GM23338 (cell line): ENCODE measurements at regions not wholly inside any gene's neighbourhood (a gene's known extent, or its start where the extent isn't known, plus 50 kb on each side); places are given as distances from the start of the nearest gene placed in this dataset.

Source experiments
- ATAC-seq: fragments of 200-7000 bp; cut with Tn5 transposase; 3 replicates; pipeline ENCODE4 v1.9.1; 2020
- DNase-seq: peaks from one replicate; pipeline ENCODE4 v3.0.0-alpha.2; 2015; ENCODE audit warnings: low spot score
- H2AFZ ChIP-seq: fragments of 200-600 bp; sonication (generic); 2 replicates; pipeline ENCODE4 v1.8.0; 2016; ENCODE audit warnings: antibody characterized with exemption, mild to moderate bottlenecking, moderate library complexity
- H3F3A ChIP-seq: fragments of 200-600 bp; sonication (generic); replicated peaks from 2 replicates; pipeline ENCODE4 v1.8.0; 2017; ENCODE audit warnings: antibody characterized with exemption, mixed run types, low read depth
- H3K27ac ChIP-seq: fragments of 200-600 bp; sonication (generic); 2 replicates; pipeline ENCODE4 v1.6.1; 2016; ENCODE audit warnings: low read depth
- H3K27me3 ChIP-seq: fragments of 200-600 bp; sonication (generic); 2 replicates; pipeline ENCODE4 v1.8.0; 2016; ENCODE audit warnings: mild to moderate bottlenecking, mixed run types, moderate library complexity; ENCODE audit not compliant: insufficient read depth
- H3K36me3 ChIP-seq: fragments of 200-600 bp; sonication (generic); 2 replicates; pipeline ENCODE4 v1.8.0; 2016; ENCODE audit warnings: mild to moderate bottlenecking; ENCODE audit not compliant: insufficient read depth
- H3K4me1 ChIP-seq: fragments of 200-600 bp; sonication (generic); 2 replicates; pipeline ENCODE4 v1.8.0; 2016; ENCODE audit warnings: mild to moderate bottlenecking, moderate library complexity; ENCODE audit not compliant: insufficient read depth
- H3K4me2 ChIP-seq: fragments of 200-600 bp; sonication (generic); 2 replicates; pipeline ENCODE4 v1.7.1; 2017; ENCODE audit warnings: mixed run types
- H3K4me3 ChIP-seq: fragments of 200-600 bp; sonication (generic); 2 replicates; pipeline ENCODE4 v1.6.1; 2016; ENCODE audit warnings: mixed run types
- H3K79me2 ChIP-seq: fragments of 200-600 bp; sonication (generic); replicated peaks from 2 replicates; pipeline ENCODE4 v1.8.0; 2017; ENCODE audit warnings: mild to moderate bottlenecking; ENCODE audit not compliant: insufficient read depth
- H3K9me2 ChIP-seq: fragments of 200-600 bp; sonication (generic); 2 replicates; pipeline ENCODE4 v1.8.0; 2017; ENCODE audit not compliant: insufficient read depth
- H4K20me1 ChIP-seq: fragments of 200-600 bp; sonication (generic); replicated peaks from 2 replicates; pipeline ENCODE4 v1.8.0; 2017; ENCODE audit warnings: mild to moderate bottlenecking; ENCODE audit not compliant: insufficient read depth
- H3K27ac Mint-ChIP-seq: 2 replicates; pipeline ENCODE4 v1.8.0; 2020; ENCODE audit warnings: inconsistent platforms, mild to moderate bottlenecking, moderate library complexity, mixed read lengths
- H3K27me3 Mint-ChIP-seq: 3 replicates; pipeline ENCODE4 v1.8.0; 2022; ENCODE audit warnings: low read depth, mild to moderate bottlenecking, moderate library complexity, mixed read lengths, inconsistent platforms; ENCODE audit not compliant: insufficient read depth, poor library complexity
- H3K36me3 Mint-ChIP-seq: 3 replicates; pipeline ENCODE4 v1.8.0; 2021; ENCODE audit warnings: low read depth, mild to moderate bottlenecking, inconsistent platforms, moderate library complexity, mixed read lengths
- H3K4me1 Mint-ChIP-seq: 3 replicates; pipeline ENCODE4 v1.8.0; 2020; ENCODE audit warnings: mild to moderate bottlenecking, inconsistent platforms, mixed read lengths
- H3K4me3 Mint-ChIP-seq: 3 replicates; pipeline ENCODE4 v1.8.0; 2021; ENCODE audit warnings: moderate library complexity, mild to moderate bottlenecking, inconsistent platforms, mixed read lengths
- H3K9me3 Mint-ChIP-seq: 3 replicates; pipeline ENCODE4 v1.8.0; 2020; ENCODE audit warnings: moderate library complexity, mild to moderate bottlenecking, inconsistent platforms, mixed read lengths
- CREB1 ChIP-seq: fragments of 250-450 bp; sonication (Bioruptor Pico); IDR thresholded peaks from 2 replicates; pipeline ENCODE4 v1.5.0; 2020; ENCODE audit warnings: low read depth, mild to moderate bottlenecking, moderate library complexity
- ETS1 ChIP-seq: IDR thresholded peaks from 2 replicates; pipeline ENCODE4 v1.6.1; 2016; ENCODE audit warnings: antibody characterized with exemption
- EZH2 ChIP-seq: fragments of 200-600 bp; sonication (generic); IDR thresholded peaks from one replicate; pipeline ENCODE4 v1.8.0; 2017; ENCODE audit warnings: antibody characterized with exemption, mild to moderate bottlenecking, low read depth; ENCODE audit not compliant: unreplicated experiment
- EZH2phosphoT487 ChIP-seq: fragments of 200-600 bp; sonication (generic); IDR thresholded peaks from one replicate; pipeline ENCODE4 v1.8.1; 2018; ENCODE audit warnings: antibody characterized with exemption; ENCODE audit not compliant: unreplicated experiment
- JUNB ChIP-seq: IDR thresholded peaks from one replicate; pipeline ENCODE4 v1.6.1; 2016; ENCODE audit warnings: antibody characterized with exemption; ENCODE audit not compliant: unreplicated experiment
- NANOG ChIP-seq: IDR thresholded peaks from 2 replicates; pipeline ENCODE4 v1.6.1; 2016; ENCODE audit warnings: antibody characterized with exemption, borderline replicate concordance
- POLR2AphosphoS5 ChIP-seq: IDR thresholded peaks from 2 replicates; pipeline ENCODE4 v1.6.1; 2016; ENCODE audit warnings: antibody characterized with exemption, low read depth
- STAT1 ChIP-seq: IDR thresholded peaks from one replicate; pipeline ENCODE4 v1.6.1; 2016; ENCODE audit warnings: antibody characterized with exemption; ENCODE audit not compliant: unreplicated experiment
- ZNF114 ChIP-seq: fragments of 250-450 bp; sonication (Bioruptor Pico); IDR thresholded peaks from 2 replicates; pipeline ENCODE4 v1.5.0; 2020; ENCODE audit warnings: mild to moderate bottlenecking, moderate library complexity
- ZNF331 ChIP-seq: fragments of 250-450 bp; sonication (Bioruptor Pico); IDR thresholded peaks from 2 replicates; pipeline ENCODE4 v1.5.0; 2020; ENCODE audit warnings: low read depth, mild to moderate bottlenecking, moderate library complexity
- ZNF462 ChIP-seq: fragments of 250-450 bp; sonication (Bioruptor Pico); IDR thresholded peaks from 2 replicates; pipeline ENCODE4 v1.5.0; 2020; ENCODE audit warnings: mild to moderate bottlenecking, moderate library complexity
- TF ChIP-seq, protein P1 (sequence below): IDR thresholded peaks from one replicate; pipeline ENCODE4 v1.6.1; 2018; ENCODE audit warnings: antibody characterized with exemption; ENCODE audit not compliant: unreplicated experiment
- TF ChIP-seq, protein P2 (sequence below), 2 experiments: fragments of 200-600 bp in 1 of 2; sonication (generic) in 1 of 2; conservative IDR thresholded peaks; 2 replicates each; pipeline versions ENCODE4 v1.5.1 to v1.6.1; 2016 to 2017; ENCODE audit warnings: antibody characterized with exemption in 2 of 2, low read depth in 2 of 2, mild to moderate bottlenecking in 2 of 2, moderate library complexity in 1 of 2

DNA sequence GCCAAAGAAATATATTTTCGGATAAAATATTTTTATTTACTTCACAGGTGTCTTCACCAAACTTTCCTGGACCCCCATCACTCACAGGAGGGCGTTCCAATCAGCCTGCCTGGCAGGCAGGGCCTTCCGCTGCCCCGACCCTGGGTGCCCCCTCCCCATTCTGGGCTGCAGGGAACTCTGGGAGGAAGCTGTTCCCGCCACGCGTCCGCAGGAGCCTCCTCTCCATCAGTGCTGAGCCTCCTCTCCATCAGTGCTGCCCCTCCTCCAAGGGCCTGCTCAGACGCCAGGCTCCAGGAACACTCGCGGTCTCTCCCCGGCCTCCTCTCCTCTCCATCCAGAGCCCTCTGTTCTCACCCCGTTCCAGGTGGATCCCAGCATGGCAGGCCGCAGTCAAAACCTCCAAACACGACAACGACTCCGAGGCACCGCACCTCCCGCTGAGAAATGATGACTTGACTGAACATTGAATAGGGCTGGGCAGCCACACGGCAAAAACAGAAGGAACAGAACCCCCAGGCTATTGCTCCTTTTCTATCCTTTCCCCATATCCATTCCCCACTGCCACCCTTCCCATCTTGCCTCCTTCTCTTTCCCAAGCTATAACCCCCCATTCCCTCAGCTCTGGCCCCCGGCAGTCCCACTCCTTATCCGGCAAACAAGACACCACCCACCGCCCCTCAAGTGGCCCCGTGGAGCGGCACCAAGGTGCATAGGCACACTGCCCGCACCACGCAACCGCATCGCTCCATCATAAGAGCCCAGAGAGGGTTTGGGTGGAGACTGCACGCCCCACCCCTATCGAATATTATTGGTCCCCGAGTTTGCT lies 268.6 kb upstream of the RAB6C start:
- Histone ChIP-seq H3K79me2 (no peaks in the 10 kb centered on the region), H3K4me1 (peaks cover 3% of the 10 kb centered on the region; the same call in 1 of the 2 replicates), H4K20me1 (no peaks in the 10 kb centered on the region), H3K27ac (no peak overlapping the region), H3K4me2 (no peak overlapping the region), H2AFZ (peak overlapping the region; percentile 47), H3K9me2 (no peaks in the 10 kb centered on the region; the same call in 1 of the 2 replicates), H3K27me3 (no peaks in the 10 kb centered on the region), H3K36me3 (no peaks in the 10 kb centered on the region), H3F3A (no peaks in the 10 kb centered on the region), H3K4me3 (no peak overlapping the region)
- Mint-ChIP-seq H3K9me3 (no peaks in the 10 kb centered on the region), H3K27ac (peak overlapping the region; percentile 72), H3K4me3 (no peak overlapping the region), H3K36me3 (no peaks in the 10 kb centered on the region; the same call in 2 of the 3 replicates), H3K4me1 (peaks cover 20% of the 10 kb centered on the region), H3K27me3 (peaks cover 9% of the 10 kb centered on the region)
- TF ChIP-seq ZNF331 (CRISPR knock-in tag) (no peak), POLR2AphosphoS5 (no peak), ETS1 (no peak), ZNF114 (CRISPR knock-in tag) (no peak), EZH2 (no peak), NANOG (no peak), JUNB (no peak), EZH2phosphoT487 (no peak), ZNF462 (CRISPR knock-in tag) (no peak), CREB1 (CRISPR knock-in tag) (no peak), STAT1 (no peak)
- TF ChIP-seq, protein P1, sequence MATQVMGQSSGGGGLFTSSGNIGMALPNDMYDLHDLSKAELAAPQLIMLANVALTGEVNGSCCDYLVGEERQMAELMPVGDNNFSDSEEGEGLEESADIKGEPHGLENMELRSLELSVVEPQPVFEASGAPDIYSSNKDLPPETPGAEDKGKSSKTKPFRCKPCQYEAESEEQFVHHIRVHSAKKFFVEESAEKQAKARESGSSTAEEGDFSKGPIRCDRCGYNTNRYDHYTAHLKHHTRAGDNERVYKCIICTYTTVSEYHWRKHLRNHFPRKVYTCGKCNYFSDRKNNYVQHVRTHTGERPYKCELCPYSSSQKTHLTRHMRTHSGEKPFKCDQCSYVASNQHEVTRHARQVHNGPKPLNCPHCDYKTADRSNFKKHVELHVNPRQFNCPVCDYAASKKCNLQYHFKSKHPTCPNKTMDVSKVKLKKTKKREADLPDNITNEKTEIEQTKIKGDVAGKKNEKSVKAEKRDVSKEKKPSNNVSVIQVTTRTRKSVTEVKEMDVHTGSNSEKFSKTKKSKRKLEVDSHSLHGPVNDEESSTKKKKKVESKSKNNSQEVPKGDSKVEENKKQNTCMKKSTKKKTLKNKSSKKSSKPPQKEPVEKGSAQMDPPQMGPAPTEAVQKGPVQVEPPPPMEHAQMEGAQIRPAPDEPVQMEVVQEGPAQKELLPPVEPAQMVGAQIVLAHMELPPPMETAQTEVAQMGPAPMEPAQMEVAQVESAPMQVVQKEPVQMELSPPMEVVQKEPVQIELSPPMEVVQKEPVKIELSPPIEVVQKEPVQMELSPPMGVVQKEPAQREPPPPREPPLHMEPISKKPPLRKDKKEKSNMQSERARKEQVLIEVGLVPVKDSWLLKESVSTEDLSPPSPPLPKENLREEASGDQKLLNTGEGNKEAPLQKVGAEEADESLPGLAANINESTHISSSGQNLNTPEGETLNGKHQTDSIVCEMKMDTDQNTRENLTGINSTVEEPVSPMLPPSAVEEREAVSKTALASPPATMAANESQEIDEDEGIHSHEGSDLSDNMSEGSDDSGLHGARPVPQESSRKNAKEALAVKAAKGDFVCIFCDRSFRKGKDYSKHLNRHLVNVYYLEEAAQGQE = no peak
- TF ChIP-seq, protein P2, sequence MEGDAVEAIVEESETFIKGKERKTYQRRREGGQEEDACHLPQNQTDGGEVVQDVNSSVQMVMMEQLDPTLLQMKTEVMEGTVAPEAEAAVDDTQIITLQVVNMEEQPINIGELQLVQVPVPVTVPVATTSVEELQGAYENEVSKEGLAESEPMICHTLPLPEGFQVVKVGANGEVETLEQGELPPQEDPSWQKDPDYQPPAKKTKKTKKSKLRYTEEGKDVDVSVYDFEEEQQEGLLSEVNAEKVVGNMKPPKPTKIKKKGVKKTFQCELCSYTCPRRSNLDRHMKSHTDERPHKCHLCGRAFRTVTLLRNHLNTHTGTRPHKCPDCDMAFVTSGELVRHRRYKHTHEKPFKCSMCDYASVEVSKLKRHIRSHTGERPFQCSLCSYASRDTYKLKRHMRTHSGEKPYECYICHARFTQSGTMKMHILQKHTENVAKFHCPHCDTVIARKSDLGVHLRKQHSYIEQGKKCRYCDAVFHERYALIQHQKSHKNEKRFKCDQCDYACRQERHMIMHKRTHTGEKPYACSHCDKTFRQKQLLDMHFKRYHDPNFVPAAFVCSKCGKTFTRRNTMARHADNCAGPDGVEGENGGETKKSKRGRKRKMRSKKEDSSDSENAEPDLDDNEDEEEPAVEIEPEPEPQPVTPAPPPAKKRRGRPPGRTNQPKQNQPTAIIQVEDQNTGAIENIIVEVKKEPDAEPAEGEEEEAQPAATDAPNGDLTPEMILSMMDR (conservative IDR thresholded peaks at IDR 0.05; ENCODE audit: low read depth in 2 of 2) = no peak
- no peak for DNase-seq
- ATAC-seq = peak; percentile 23
